UCSD-AML1 (cell line): ENCODE measurements at regions not wholly inside any gene's neighbourhood (a gene's known extent, or its start where the extent isn't known, plus 50 kb on each side); places are given as distances from the start of the nearest gene placed in this dataset.
"Not testable (repeated sequence)": the region's sequence is repeated elsewhere in the genome, so short reads cannot be mapped to it uniquely, and the experiment has no call there.

Experiments
- DNase-seq: peaks from one replicate; lab custom pipeline; 2025; ENCODE audit not compliant: unreplicated experiment; lab: John Stamatoyannopoulos, UW

DNA sequence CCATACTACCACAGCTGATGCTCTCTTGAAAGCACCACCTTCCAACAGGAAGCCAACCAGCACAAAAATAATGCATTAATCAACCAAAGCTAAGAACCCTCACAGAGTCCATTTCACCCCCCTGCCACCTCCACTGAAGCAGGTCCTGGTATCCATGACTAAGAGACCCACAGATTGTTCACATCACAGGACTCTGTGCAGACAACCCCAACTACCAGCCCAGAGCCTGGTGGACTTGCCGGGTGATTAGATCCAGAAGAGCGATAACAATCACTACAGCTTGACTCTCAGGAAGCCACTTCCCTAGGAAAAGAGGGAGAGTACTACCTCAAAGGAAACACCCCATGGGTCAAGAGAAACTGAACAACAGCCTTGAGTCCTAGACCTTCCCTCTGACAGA is 528.1 kb downstream of the KIF20B start:
- DNase-seq = no peak

DNA sequence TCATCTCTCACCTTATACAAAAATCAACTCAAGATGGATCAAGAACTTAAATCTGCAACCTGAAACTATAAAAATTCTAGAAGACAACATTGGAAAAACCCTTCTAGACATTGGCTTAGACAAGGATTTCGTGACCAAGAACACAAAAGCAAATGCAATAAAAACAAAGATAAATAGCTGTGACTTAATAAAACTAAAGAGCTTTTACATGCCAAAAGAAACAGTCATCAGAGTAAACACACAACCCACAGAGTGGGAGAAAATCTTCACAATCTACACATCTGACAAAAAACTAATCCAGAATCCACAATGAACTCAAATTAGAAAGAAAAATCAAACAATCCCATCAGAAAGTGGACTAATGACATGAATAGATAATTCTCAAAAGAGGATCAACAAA is 532.4 kb downstream of the KIF20B start:
- not testable (repeated sequence) for DNase-seq

DNA sequence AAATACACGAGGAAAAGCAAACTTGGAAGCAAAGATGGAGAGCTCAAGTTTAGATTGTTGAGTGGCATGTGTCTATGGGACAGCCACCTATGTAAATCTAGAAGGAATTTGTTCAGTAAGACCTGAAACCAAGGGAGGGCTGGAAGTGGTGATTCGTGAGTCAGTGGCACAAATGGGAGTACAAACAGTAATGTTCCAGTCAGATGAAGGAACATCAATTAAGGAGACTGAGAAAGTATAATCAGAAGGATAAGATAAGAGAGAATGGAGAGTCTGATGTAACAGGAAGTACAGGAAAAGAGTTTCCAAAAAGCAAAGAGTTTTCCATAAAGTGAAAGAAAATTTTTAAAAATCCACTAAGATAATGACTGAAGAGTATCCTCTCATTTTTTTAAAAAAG is 544.2 kb downstream of the KIF20B start:
- DNase-seq = no peak

DNA sequence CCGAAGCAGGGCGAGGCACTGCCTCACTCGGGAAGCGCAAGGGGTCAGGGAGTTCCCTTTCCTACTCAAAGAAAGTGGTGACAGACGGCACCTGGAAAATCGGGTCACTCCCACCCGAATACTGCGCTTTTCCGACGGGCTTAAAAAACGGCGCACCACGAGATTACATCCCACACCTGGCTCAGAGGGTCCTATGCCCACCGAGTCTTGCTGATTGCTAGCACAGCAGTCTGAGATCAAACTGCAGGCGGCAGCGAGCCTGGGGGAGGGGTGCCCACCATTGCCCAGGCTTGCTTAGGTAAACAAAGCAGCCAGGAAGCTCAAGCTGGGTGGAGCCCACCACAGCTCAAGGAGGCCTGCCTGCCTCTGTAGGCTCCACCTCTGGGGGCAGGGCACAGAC is 549.4 kb downstream of the KIF20B start:
- not testable (repeated sequence) for DNase-seq

DNA sequence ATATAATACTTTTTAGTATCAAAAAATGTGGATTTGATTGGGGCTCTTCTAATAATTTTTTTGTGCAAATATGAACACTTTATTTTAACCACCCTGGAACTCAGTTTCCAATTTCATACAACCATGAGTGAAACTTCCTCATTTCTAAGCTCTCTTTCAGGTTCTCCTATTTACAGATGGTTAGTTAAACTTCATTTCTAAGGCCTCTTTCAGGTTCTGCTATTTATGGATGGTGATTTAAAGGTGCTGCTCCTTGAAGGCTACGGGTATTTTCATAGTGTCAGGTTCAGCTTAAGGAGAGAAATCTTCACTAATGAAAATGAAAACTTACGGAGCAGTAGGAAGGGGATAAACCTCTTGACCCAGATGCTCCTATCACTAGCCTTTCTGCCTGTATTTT is 568.3 kb downstream of the KIF20B start:
- no peak for DNase-seq

DNA sequence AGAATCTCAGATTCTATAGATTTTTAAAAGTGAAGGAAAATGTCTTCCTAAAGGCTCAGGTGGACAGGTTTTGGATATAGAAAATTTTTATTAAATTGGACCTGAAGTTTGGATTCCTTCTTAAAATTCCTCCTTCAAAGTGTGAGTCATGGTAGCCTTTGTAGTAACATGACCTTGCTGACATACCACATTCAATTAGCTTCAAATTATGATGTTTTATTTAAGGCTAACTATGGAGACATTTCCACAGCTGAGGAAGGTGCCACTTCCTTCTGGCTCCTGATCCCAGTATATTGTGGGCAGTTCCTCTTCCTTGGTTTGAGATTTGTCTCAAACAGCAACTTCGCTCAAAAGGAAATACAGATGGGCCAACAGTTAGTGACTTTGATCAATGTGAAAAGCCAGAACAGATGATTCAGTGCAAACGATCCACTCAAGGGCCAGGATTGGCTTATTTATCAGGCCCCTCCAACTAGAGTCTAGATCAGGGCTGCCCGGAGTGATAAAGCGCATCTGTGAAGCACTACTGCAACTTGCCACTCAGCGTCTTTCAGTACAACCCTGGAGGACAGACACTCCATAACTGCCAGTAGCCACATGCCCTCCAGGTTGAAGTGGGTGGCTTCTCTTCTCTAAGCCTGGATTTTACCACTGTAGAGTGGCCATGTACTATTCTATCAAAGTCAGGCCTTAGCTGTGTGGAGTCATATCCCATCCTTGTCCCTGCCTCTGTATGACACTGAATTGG is 573.5 kb downstream of the KIF20B start:
- DNase-seq = peak; percentile 10

DNA sequence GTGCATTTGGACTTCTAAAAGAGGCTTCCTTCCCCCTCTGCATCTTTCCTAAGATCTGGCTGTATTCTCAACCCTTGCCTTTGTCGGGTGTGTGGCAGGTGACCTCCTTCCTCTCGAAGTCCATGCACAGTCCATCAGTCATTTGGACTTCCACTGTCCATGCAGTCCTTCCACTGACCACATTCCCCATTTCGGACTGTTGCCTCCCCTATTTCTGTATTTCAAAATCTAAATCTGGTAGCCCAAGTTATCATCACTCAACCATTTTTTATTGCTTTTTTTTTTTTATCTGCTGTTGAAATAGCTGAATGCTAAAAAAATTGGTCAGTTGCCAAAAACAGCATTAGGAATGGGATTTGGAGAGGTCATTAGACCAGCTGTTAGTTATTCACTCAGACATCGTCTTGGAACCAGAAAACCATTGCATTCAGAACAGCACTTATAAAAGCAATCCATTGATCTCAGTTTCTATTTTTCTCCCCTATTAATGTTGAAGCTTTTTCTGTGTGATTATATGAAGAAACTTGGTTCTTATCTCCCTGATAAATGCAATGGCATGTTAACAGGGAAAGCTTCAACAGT is 575.6 kb downstream of the KIF20B start:
- no peak for DNase-seq

DNA sequence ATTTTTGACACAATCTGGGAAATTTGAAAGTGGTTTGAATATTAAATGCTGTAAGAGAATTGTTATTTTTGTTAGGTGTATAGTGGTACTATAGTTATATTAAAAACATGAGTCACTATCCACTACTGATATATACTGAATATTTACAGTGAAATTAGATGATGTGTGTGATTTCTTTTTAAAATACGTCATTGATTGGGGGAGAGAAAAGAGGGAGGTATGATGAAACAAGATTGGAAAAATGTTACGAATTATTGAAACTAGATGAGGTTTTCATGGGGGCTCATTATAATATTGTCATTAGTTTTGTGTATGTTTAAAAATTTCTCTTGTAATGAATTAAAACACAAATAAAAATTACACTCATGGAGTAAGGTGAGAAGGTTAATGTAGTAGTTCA is 571.4 kb downstream of the HTR7 start:
- no peak for DNase-seq

DNA sequence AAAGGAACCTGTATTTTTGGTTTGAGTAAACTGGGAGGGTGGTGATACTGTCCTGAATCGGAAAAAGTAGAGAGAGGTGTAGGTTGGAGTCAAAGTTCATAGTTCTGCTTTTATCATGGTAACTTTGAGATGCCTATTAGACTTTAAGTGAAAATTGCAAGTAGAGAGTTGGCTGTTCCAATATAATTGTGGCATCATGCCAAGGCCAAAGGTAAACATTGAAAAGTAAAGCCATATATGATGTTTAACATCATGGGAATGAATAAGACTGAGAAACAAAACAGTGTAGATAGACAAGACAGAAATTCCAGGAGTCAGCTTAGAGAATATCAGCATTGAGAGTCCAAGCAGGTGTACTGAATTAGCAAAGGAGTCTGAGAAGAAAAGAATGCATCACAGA is 570.9 kb downstream of the HTR7 start:
- no peak for DNase-seq

DNA sequence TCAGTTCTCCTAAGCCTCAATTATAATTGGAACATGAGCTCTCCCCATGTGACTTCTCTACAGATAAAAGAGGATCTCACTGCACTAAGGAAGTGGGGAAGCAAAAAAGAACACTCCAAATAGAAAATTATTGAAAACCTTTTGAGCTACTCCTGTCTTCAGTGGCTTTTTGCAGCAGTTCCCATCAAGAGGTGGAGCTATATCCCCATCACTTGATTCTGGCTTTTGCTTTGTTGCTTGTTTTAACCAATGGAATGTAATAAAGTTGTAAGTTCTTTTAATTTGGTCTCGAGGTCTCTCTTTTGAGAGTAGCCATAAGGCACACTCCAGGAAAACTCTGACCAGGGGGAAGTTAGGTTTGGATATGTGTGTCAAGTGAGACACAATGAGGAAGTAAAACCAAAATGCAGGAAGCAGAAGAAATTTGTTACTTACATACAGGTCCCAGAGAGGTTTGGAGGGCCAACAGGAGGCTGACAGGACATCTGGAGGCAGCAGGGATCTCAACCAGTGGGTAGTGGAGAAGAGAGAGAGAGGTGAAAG is 569.4 kb downstream of the HTR7 start:
- DNase-seq = peak; percentile 34

DNA sequence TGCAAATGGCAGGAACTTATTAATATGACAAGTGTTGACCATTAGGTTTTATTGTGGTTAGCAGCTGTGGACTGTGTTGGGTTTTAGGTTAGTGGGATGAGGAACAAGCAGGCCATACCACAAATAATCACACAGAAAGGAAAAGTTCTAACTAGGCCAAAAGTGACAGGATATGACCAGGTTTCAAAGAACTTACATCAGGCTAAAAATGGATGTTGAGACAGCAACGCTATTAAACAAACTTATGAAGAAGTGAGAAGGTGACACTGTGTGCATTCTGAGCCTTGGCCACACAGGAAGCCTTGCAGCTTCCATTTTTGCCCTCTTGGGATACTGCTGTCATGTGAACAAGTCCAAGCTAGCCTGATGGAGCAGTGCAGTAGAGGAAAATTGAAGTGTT is 568.8 kb downstream of the HTR7 start:
- DNase-seq = peak; percentile 42

DNA sequence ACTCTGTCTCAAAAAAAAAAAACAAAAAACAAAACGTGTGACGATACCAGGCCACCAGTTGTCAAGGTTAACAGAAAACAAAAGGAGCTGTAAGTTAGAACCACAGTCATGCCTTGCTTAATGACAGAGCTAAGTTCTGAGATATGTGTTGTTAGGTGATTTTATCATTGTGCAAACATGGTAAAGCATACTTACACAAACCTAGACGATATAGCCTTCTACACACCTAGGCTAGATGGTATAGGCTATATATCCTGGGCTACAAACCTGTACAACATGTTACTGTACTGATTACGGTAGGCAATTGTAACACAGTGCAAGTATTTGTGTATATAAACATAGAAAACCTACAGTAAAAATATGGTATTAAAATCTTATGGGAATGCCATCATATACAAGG is 564.2 kb downstream of the HTR7 start:
- DNase-seq = no peak

DNA sequence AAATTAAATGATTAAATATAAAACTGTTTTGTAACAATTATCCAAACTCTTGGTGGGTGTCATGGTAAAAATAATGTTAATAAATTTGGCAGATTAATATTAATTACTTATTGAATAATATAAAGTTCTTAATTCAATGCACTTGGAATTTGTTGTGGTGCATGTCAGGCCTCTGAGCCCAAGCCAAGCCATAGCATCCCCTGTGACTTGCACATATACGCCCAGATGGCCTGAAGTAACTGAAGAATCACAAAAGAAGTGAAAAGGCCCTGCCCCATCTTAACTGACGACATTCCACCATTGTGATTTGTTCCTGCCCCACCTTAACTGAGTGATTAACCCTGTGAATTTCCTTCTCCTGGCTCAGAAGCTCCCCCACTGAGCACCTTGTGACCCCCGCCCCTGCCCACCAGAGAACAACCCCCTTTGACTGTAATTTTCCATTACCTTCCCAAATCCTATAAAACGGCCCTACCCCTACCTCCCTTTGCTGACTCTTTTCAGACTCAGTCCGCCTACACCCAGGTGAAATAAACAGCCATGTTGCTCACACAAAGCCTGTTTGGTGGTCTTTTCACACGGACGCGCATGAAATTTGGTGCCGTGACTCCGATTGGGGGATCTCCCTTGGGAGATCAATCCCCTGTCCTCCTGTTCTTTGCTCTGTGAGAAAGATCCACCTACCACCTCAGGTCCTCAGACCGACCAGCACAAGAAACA is 562.9 kb downstream of the HTR7 start:
- not testable (repeated sequence) for DNase-seq

DNA sequence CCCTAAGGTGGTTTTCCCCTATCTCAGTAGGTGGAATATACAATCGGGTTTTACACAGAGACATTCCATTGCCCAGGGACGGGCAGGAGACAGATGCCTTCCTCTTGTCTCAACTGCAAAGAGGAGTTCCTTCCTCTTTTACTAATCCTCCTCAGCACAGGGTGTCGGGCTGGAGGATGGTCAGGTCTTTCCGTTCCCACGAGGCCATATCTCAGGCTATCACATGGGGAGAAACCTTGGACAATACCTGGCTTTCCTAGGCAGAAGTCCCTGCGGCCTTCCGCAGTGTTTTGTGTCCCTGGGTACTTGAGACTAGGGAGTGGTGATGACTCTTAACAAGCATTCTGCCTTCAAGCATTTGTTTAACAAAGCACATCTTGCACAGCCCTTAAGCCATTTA is 555.8 kb downstream of the HTR7 start:
- DNase-seq = peak; percentile 20

DNA sequence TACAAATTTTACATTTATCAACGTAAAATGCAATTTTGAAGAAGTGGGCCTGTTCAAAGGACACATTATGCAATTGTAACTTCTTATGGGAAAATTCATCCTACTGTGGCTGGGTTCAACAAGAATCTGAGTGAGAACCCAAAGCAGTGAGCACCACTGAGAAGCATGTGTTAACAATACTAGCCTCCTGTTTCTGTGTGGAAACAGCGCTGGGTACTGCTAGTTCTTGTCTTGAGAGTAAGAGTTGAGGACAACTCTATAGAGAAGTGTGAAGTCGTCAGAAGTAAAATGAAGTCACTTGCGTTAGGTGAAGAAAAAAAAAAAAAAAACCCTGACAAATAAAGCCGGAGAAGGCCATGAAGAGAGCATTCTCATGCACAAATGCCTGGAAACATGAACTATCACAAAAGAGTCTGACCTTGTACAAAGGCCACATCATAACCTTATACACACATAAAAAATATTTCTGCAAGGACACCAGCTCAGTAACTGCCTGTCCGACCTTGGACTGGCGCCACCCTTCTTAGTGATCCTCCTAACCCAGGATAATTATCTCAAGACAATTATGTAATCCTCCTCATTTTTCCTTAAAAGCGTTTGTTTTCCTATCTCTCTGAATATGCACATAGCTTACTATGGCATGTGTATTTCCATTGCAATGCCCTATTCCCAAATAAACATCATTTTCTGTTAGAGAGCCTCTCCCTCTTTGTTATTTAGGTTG is 554.9 kb downstream of the HTR7 start:
- DNase-seq = no peak

DNA sequence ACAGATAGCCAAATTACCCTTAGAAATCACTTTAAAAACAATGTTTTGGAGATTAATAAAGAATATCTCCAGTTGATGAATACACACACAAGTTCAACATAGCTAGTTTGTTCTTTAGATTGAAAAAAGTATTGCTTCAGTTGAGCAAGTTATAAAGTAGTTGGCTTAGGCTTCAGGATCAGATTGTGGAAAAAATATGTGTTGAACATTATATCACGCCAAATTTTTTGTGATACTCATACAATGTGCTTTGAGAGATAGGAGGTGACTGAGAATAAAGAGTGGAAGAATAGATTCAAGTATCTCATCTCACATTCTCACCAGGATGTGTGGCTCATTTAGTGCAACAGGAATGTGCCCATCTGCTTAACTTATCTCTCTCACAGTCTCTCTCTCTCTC is 553.3 kb downstream of the HTR7 start:
- no peak for DNase-seq

DNA sequence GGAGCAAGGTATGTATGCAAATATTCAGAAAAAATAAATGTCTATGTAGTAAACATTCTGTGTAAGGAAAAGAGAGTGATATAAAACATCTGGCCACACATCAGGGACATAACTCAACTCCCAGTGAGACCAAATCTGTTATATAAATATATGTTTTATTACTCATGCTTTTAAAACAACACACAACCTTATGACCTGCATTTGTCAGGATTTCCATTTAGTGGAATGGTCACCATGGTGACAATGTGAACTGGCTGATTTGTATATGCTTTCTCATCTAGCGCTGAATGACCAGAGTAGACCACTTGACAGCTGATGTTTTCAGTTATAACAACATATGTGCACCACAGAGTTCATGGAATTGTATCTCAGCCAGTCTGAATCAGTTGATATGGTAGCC is 551.7 kb downstream of the HTR7 start:
- DNase-seq = no peak

DNA sequence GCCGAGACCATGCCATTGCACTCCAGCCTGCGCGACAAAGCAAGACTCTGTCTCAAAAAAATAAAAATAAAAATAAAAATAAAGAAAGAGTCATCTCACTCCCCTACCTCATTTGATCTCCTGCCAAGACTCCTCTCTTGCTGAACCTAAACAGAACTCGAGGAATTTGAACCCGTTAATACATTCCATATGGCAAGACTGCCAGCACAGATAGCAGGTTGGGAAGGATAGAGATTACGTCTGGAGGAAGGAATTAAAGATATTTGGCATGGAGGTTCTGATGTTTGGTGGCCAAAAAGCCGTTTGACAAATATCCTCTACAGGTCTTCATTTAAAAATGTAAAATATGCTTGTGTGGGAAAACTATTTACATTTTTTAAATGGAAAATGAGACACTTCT is 549.6 kb downstream of the HTR7 start:
- DNase-seq = no peak

DNA sequence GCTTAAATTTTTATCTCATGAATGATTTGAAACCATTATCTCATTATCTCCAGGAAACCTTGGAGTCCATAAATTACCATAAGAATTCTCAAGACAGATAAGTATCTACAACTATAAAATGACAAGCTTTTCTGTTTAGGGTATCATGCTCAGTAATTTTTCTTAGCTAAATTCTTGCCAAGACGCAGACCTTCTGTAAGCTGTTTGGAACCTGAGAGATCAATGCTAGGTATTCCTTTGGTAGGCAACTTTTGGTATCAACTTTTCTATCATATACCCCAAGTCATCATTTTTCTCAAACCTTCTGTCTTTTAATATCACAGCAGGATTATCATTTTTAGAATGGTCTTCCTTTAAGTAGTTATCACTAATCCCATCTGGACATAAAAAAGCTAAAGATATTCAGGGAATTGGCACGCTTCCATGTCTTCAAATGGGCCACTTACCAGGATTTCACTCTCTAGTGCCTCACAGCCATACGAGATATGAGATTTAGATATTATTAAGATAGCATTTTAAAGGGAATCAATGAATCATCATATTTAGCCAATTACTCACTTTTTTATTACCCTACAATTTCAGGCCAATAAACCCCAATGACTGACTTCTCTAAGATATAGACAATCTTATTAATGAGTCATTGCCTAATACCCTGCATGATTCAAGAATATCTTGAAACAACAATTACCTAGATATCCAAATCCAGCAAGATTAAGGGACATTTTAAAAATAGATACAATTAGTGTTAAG is 544.1 kb downstream of the HTR7 start:
- DNase-seq = no peak

DNA sequence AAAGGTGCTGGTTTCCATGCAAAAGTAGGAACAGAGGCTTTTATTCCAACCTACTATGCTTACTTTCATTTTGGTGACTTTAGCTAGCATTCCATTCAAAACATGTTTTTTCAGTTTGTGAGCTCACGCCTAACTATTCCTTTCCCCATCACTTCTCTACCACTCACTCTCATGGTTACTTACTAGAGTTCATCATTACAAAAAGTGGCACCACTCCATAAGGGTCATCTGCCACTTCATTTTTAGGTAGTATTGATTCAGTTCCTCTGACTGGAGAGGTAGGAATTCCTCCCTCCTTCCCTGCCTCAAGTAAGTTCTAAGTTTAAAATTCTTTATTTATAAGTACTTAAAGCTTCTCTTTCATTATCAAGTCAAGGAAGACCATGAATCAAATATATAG is 543.1 kb downstream of the HTR7 start:
- no peak for DNase-seq

DNA sequence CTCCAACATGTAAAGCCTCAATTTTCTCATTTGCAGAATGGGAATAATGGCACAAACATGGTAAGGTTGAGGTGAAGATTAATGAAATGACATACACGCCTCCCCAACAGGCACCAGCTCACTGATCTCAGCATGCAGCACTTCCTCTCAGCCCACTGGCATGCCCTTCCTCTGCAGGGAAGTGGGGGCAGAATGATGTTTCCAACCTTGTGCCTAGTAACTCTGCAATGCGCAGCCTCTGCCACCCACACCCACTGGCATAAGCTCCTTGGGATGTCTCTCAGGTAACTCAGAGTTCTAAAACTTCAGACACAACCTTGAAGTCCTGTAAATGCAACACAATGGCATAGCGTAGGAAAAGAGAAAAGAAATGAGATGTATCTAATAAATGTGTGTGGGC is 540.7 kb downstream of the HTR7 start:
- no peak for DNase-seq
